ENCODE measurements at regions not wholly inside any gene's neighbourhood (a gene's known extent, or its start where the extent isn't known, plus 50 kb on each side); places are given as distances from the start of the nearest gene placed in this dataset.

GRCh38 chr2:75982719-75983118 is 272.0 kb upstream of the GCFC2 start:
- no peak for DNase-seq (ENCODE audit: extremely low read depth, low read depth)
- TF ChIP-seq, protein P1, sequence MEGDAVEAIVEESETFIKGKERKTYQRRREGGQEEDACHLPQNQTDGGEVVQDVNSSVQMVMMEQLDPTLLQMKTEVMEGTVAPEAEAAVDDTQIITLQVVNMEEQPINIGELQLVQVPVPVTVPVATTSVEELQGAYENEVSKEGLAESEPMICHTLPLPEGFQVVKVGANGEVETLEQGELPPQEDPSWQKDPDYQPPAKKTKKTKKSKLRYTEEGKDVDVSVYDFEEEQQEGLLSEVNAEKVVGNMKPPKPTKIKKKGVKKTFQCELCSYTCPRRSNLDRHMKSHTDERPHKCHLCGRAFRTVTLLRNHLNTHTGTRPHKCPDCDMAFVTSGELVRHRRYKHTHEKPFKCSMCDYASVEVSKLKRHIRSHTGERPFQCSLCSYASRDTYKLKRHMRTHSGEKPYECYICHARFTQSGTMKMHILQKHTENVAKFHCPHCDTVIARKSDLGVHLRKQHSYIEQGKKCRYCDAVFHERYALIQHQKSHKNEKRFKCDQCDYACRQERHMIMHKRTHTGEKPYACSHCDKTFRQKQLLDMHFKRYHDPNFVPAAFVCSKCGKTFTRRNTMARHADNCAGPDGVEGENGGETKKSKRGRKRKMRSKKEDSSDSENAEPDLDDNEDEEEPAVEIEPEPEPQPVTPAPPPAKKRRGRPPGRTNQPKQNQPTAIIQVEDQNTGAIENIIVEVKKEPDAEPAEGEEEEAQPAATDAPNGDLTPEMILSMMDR (IDR thresholded peaks at IDR 0.05; ENCODE audit: low read depth, low read length), result no peak

DNA sequence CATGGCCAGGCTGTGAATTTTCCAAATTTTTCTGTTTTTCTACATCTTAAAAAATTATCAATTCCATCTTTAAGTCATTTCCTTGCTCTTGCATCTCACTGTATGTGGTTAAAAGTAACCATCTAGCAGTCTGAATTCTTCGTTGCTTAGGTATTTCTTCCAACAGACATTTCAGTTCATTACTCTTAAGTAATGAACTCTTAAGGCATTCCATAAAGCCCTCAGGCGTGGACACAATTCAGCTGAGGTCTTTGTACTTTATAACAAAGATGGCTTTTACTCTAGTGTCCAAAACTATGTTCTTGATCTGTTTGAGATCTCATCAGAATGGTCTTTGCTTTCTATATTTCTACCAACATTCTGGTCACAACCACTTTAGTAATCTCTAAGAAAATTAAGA is 253.9 kb upstream of the GCFC2 start:
- TF ChIP-seq, protein P1 (IDR thresholded peaks at IDR 0.05; ENCODE audit: low read depth, low read length), result no peak

GRCh38 chr2:75960472-75961009 is 249.8 kb upstream of the GCFC2 start:
- TF ChIP-seq, protein P1 (IDR thresholded peaks at IDR 0.05; ENCODE audit: low read depth, low read length), result no peak
- no peak for DNase-seq (ENCODE audit: extremely low read depth, low read depth)

More for the DNA sequence above, 253.9 kb upstream of the GCFC2 start:
- DNase-seq (ENCODE audit: extremely low read depth, low read depth), result no peak

DNA sequence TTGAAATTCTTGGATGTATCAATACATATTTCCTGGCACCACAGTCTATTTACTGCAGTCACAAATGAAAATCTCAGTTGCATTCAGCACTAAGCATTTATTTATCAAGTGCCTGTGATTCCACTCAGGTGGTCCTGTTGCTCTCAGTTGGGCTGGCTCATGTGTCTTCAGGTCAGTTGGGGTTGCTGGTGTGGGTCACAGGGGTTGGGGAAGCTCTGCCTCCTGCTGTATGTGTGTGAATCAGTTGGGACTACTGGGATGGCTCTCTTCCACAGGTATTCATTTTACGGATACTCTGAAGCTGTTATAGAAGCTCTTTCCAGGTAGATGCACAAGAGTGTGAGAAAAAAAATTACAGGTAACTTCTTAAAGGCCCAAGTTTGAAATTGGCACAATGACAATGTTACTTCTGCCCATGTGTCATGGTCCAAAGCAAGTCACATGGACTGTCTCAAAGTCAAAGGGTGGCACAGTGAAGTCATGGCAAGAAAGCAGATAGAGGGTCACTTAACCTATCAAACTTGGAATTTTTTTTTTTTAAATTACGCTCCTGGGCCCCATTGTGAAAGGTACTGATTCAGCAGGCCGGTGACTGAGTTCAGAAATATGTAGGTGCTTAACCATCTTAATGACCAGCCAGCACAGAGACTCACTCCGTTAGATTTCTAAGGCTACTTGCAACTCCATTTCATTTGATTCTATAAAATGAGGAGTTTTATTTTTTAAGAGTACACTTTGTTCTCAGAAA is 249.2 kb upstream of the GCFC2 start:
- TF ChIP-seq, protein P1 (IDR thresholded peaks at IDR 0.05; ENCODE audit: low read depth, low read length), result no peak
- no peak for DNase-seq (ENCODE audit: extremely low read depth, low read depth)

DNA sequence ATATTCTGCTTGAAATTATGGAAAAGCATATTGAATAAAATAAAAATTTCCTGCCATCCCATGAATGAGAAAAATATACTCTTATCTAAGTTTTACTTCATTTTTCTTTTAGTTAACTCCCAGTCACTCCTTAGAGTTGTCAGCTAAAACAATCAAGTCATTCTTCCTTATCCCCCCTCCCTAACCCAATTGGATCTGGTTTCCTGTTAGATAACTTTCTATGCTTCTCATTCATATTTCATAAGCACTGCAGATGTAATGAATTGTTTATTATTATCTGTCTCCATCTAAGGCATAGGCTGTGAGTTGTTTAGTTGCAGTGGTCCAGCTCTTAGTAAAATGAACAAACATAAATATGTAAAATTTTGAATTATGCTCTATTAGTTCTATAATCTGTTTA is 244.0 kb upstream of the GCFC2 start:
- no peak for DNase-seq (ENCODE audit: extremely low read depth, low read depth)
- TF ChIP-seq, protein P1 (IDR thresholded peaks at IDR 0.05; ENCODE audit: low read depth, low read length), result no peak

DNA sequence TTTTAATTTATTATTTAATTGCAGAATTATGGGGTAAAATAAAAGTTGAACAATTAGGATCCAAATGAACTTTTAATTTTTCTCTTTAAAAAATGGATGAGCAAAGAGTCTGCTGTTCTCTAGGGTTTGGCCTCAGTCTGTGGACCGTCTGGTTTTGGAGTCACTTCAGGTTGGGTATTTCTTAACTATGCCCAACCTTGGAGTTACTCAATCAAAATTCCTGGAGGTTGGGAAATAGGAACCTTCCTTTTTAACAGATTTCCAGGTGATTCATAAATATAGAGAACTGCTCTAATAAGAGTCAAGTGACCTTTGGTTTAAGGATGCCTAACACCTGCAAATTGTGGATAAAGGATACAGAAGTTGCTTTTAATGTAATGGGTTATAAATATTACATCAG is 241.5 kb upstream of the GCFC2 start:
- TF ChIP-seq, protein P1 (IDR thresholded peaks at IDR 0.05; ENCODE audit: low read depth, low read length), result no peak
- DNase-seq (ENCODE audit: extremely low read depth, low read depth), result no peak

GRCh38 chr2:75949385-75950030 is 238.8 kb upstream of the GCFC2 start:
- TF ChIP-seq, protein P1 (IDR thresholded peaks at IDR 0.05; ENCODE audit: low read depth, low read length), result no peak
- no peak for DNase-seq (ENCODE audit: extremely low read depth, low read depth)
